ENCODE measurements at regions not wholly inside any gene's neighbourhood (a gene's known extent, or its start where the extent isn't known, plus 50 kb on each side); places are given as distances from the start of the nearest gene placed in this dataset.

DNA sequence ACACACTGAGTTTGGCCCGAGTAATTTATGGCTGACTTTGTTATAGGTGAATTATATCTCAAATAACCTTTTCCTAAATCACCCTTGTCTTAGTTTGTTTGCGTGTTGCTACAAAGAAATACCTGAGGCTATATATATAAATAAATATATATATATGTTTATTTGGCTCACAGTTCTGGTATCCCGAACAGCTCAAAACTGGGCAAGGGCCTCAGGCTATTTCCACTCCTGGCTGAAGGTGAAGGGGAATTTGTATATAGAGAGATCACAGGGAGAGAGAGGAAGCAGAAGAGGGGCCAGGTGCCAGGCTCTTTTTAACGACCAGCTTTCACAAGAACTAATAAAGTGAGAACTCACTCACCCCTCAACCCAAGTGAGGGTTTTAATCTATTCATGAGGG, 159.9 kb upstream of the STARD13 start:
- H3K27me3 Mint-ChIP-seq (ENCODE audit: low read depth), result no peaks in the 10 kb centered on the region
- no peak for DNase-seq
- no peak overlapping the region for H3K4me3 Mint-ChIP-seq
- Histone ChIP-seq H3K79me1 (ENCODE audit: insufficient read depth, low read depth, low read length, poor library complexity, severe bottlenecking) (no peaks in the 10 kb centered on the region), H2BK12ac (ENCODE audit: insufficient read length, low read depth, low read length) (no peak overlapping the region), H4K91ac (ENCODE audit: insufficient read length, low read depth, low read length) (no peak overlapping the region), H3K4me1 (ENCODE audit: insufficient read depth, low read length) (no peaks in the 10 kb centered on the region), H3K9ac (ENCODE audit: extremely low read depth, insufficient read length, low read length) (no peak overlapping the region), H2AFZ (ENCODE audit: low read length) (no peak overlapping the region), H3K23me2 (ENCODE audit: insufficient read length, low read depth, low read length, poor library complexity, severe bottlenecking) (no peaks in the 10 kb centered on the region), H3K14ac (ENCODE audit: insufficient read depth, low read length) (no peak overlapping the region), H3K27ac (ENCODE audit: insufficient read length, low read depth, low read length) (no peak overlapping the region), H3K27me3 (ENCODE audit: insufficient read depth, low read length) (no peaks in the 10 kb centered on the region), H3K4me2 (ENCODE audit: insufficient read depth, insufficient read length, low read length) (no peak overlapping the region), H3T11ph (ENCODE audit: low read length) (no peak overlapping the region), H3K79me2 (ENCODE audit: insufficient read depth, low read length) (no peaks in the 10 kb centered on the region), H3K18ac (ENCODE audit: insufficient read length, low read depth, low read length) (no peak overlapping the region), H4K8ac (replicated peaks; ENCODE audit: insufficient read length, low read depth, low read length) (no peak overlapping the region), H3K23ac (ENCODE audit: insufficient read length, low read depth, low read length) (no peak overlapping the region), H2BK120ac (ENCODE audit: low read depth, low read length, poor library complexity, severe bottlenecking) (no peak overlapping the region), H4K20me1 (ENCODE audit: control insufficient read depth, insufficient read depth, insufficient read length) (no peaks in the 10 kb centered on the region), H2AK5ac (ENCODE audit: insufficient read length, low read length) (no peak overlapping the region), H3K9me3 (ENCODE audit: control insufficient read depth, low read depth, low read length) (no peaks in the 10 kb centered on the region), H3K4ac (ENCODE audit: low read depth, low read length) (no peak overlapping the region), H3K56ac (ENCODE audit: insufficient read length, low read depth, low read length) (no peak overlapping the region), H4K5ac (ENCODE audit: insufficient read length, low read depth, low read length) (no peak overlapping the region), H2BK20ac (ENCODE audit: low read depth, low read length, poor library complexity, severe bottlenecking) (no peak overlapping the region), H2BK15ac (ENCODE audit: low read depth, low read length) (no peak overlapping the region), H2BK5ac (ENCODE audit: insufficient read length, low read length) (no peak overlapping the region)
- peaks cover 8 to 9% of the 10 kb centered on the region in 2 experiments for H3K4me1 Mint-ChIP-seq
- no peaks in the 10 kb centered on the region for H3K36me3 Mint-ChIP-seq (ENCODE audit: insufficient read depth in 1 of 3, low read depth in 3 of 3)
- H3K9me3 Mint-ChIP-seq, result no peaks in the 10 kb centered on the region; a peak in 1 of 5 replicates
- TF ChIP-seq, protein P1, sequence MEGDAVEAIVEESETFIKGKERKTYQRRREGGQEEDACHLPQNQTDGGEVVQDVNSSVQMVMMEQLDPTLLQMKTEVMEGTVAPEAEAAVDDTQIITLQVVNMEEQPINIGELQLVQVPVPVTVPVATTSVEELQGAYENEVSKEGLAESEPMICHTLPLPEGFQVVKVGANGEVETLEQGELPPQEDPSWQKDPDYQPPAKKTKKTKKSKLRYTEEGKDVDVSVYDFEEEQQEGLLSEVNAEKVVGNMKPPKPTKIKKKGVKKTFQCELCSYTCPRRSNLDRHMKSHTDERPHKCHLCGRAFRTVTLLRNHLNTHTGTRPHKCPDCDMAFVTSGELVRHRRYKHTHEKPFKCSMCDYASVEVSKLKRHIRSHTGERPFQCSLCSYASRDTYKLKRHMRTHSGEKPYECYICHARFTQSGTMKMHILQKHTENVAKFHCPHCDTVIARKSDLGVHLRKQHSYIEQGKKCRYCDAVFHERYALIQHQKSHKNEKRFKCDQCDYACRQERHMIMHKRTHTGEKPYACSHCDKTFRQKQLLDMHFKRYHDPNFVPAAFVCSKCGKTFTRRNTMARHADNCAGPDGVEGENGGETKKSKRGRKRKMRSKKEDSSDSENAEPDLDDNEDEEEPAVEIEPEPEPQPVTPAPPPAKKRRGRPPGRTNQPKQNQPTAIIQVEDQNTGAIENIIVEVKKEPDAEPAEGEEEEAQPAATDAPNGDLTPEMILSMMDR (conservative IDR thresholded peaks at IDR 0.05), result no peak
- no CpG with 5 or more reads among the region's 4 CpGs for WGBS (ENCODE audit: extremely low coverage, insufficient read length, low lambda C conversion rate)
- H3K27ac Mint-ChIP-seq, result no peak overlapping the region; a peak in 1 of 7 replicates
